CD14-positive monocyte (primary cell): ENCODE measurements at regions not wholly inside any gene's neighbourhood (a gene's known extent, or its start where the extent isn't known, plus 50 kb on each side); places are given as distances from the start of the nearest gene placed in this dataset.

ENCODE experiments used
- DNase-seq, 3 donors: peaks; one replicate each; pipeline ENCODE4 v3.0.0-alpha.2; 2011 to 2022
- H2AFZ ChIP-seq: 2 replicates; pipeline ENCODE4 v1.6.0; 2012; ENCODE audit warnings: mild to moderate bottlenecking, low read depth, low read length, inconsistent platforms; ENCODE audit not compliant: insufficient read depth, poor library complexity, severe bottlenecking
- H3K27ac ChIP-seq, 2 donors: 1 replicate in 1 of 2; 2 replicates in 1 of 2; pipeline ENCODE4 v1.5.1; 2012 to 2013; ENCODE audit warnings: low read length in 2 of 2, control low read depth in 1 of 2, inconsistent platforms in 1 of 2, low read depth in 1 of 2, mild to moderate bottlenecking in 1 of 2
- H3K27me3 ChIP-seq, 2 donors: one replicate each; pipeline versions ENCODE4 v1.6.0 to v1.6.1; 2011 to 2013; ENCODE audit warnings: low read length in 2 of 2; ENCODE audit not compliant: control insufficient read depth in 2 of 2, insufficient read depth in 2 of 2
- H3K36me3 ChIP-seq, 2 donors: replicated peaks in 1 of 2; 1 replicate in 1 of 2; 2 replicates in 1 of 2; pipeline versions ENCODE4 v1.5.1 to v1.6.1; 2012 to 2013; ENCODE audit warnings: low read length in 2 of 2, control low read depth in 1 of 2, inconsistent platforms in 1 of 2, mild to moderate bottlenecking in 1 of 2; ENCODE audit not compliant: insufficient read depth in 2 of 2, control insufficient read depth in 1 of 2
- H3K4me1 ChIP-seq, 2 donors: 1 replicate in 1 of 2; 2 replicates in 1 of 2; pipeline versions ENCODE4 v1.5.1 to v1.6.1; 2012 to 2013; ENCODE audit warnings: low read length in 2 of 2, control low read depth in 1 of 2, inconsistent platforms in 1 of 2, mild to moderate bottlenecking in 1 of 2, moderate library complexity in 1 of 2; ENCODE audit not compliant: insufficient read depth in 2 of 2, control insufficient read depth in 1 of 2
- H3K4me2 ChIP-seq: replicated peaks from 2 replicates; pipeline ENCODE3; 2012; ENCODE audit warnings: low read length, moderate library complexity, mild to moderate bottlenecking; ENCODE audit not compliant: poor library complexity, severe bottlenecking; ENCODE audit errors: extremely low read depth
- H3K4me3 ChIP-seq, 3 experiments: fragments of 200-600 bp in 1 of 3; sonication (generic) in 1 of 3; replicated peaks in 1 of 3; 1 replicate in 2 of 3; 2 replicates in 1 of 3; pipeline ENCODE4 v1.5.1; 2011 to 2013; ENCODE audit warnings: low read length in 3 of 3, mild to moderate bottlenecking in 3 of 3, control low read depth in 2 of 3, low read depth in 2 of 3, inconsistent platforms in 1 of 3, moderate library complexity in 1 of 3
- H3K79me2 ChIP-seq: 2 replicates; pipeline ENCODE4 v1.6.0; 2012; ENCODE audit warnings: mild to moderate bottlenecking, control low read depth, inconsistent platforms, low read length, moderate library complexity; ENCODE audit not compliant: insufficient read depth
- H3K9ac ChIP-seq: 2 replicates; pipeline ENCODE4 v1.6.0; 2017; ENCODE audit warnings: low read length, mild to moderate bottlenecking; ENCODE audit not compliant: insufficient read depth, poor library complexity, severe bottlenecking
- H3K9me3 ChIP-seq, 2 donors: replicated peaks in 1 of 2; 1 replicate in 1 of 2; 2 replicates in 1 of 2; pipeline versions ENCODE4 v1.5.1 to v1.6.1; 2012 to 2013; ENCODE audit warnings: low read length in 2 of 2, control low read depth in 1 of 2; ENCODE audit not compliant: control insufficient read depth in 1 of 2, insufficient read depth in 1 of 2
- H4K20me1 ChIP-seq: 2 replicates; pipeline ENCODE4 v1.6.0; 2012; ENCODE audit warnings: mild to moderate bottlenecking, low read length, control low read depth, moderate library complexity; ENCODE audit not compliant: insufficient read depth
- H3K27ac Mint-ChIP-seq, 7 donors: one replicate each; pipeline ENCODE4 v1.8.0; 2020; ENCODE audit warnings: mild to moderate bottlenecking in 7 of 7, mixed read lengths in 7 of 7, moderate library complexity in 6 of 7, inconsistent platforms in 2 of 7
- H3K27me3 Mint-ChIP-seq, 3 donors: one replicate each; pipeline ENCODE4 v1.8.0; 2021 to 2022; ENCODE audit warnings: low read depth in 3 of 3, mild to moderate bottlenecking in 3 of 3, mixed read lengths in 3 of 3, moderate library complexity in 3 of 3, inconsistent platforms in 1 of 3
- H3K36me3 Mint-ChIP-seq, 2 donors: one replicate each; pipeline ENCODE4 v1.8.0; 2020; ENCODE audit warnings: mixed read lengths in 2 of 2, inconsistent platforms in 1 of 2, mild to moderate bottlenecking in 1 of 2
- H3K4me1 Mint-ChIP-seq: one replicate; pipeline ENCODE4 v1.8.0; 2020; ENCODE audit warnings: mild to moderate bottlenecking, mixed read lengths
- H3K4me3 Mint-ChIP-seq, 2 donors: one replicate each; pipeline ENCODE4 v1.8.0; 2020; ENCODE audit warnings: mild to moderate bottlenecking in 2 of 2, mixed read lengths in 2 of 2, moderate library complexity in 1 of 2
- H3K9me3 Mint-ChIP-seq, 7 donors: one replicate each; pipeline ENCODE4 v1.8.0; 2020 to 2022; ENCODE audit warnings: mixed read lengths in 7 of 7, mild to moderate bottlenecking in 6 of 7, moderate library complexity in 6 of 7, inconsistent platforms in 2 of 7
- CTCF ChIP-seq: fragments of 200-600 bp; IDR thresholded peaks from one replicate; pipeline ENCODE4 v1.8.0; 2022; ENCODE audit warnings: antibody characterized with exemption, mild to moderate bottlenecking
- WGBS: methylation state at CpG from one replicate; pipeline ENCODE4 v1.1.5; 2013; ENCODE audit warnings: missing lambda C conversion rate; ENCODE audit not compliant: insufficient coverage; 5-methylcytosine and 5-hydroxymethylcytosine counted together
- intact Hi-C, 2 donors: fragments of 100-400 bp; cut with micrococcal nuclease; formaldehyde crosslinking; loops; one replicate each; pipeline versions ENCODE4 v1.15.0 to v1.15.1; 2023

- Mint-ChIP-seq H3K9me3 (no peaks in the 10 kb centered on the region), H3K36me3 (no peaks in the 10 kb centered on the region), H3K27ac (no peak overlapping the region), H3K4me1 (peaks cover 9% of the 10 kb centered on the region), H3K27me3 (peaks cover 0 to 7% (median 4%) of the 10 kb centered on the region in 3 donors), H3K4me3 (no peak overlapping the region)
- Histone ChIP-seq H3K4me3 (no peak overlapping the region), H2AFZ (no peak overlapping the region), H3K9me3 (no peaks in the 10 kb centered on the region), H3K9ac (no peak overlapping the region), H3K27ac (no peak overlapping the region), H3K27me3 (peaks cover 4% of the 10 kb centered on the region in 2 donors), H3K79me2 (no peaks in the 10 kb centered on the region), H3K4me1 (no peaks in the 10 kb centered on the region), H3K36me3 (no peaks in the 10 kb centered on the region), H4K20me1 (no peaks in the 10 kb centered on the region), H3K4me2 (no peak overlapping the region)
- intact Hi-C loops = no loop called here
- no peak for TF ChIP-seq CTCF
- no CpG with 5 or more reads among the region's 1 CpG for WGBS
- DNase-seq = no peak
These were observed 92.1 kb upstream of the IFNE start for GRCh38 chr9:21574261-21574660.

GRCh38 chr9:21576331-21577189, 94.4 kb upstream of the IFNE start:
- H3K79me2 ChIP-seq = no peaks in the 10 kb centered on the region
- H3K27ac ChIP-seq = no peak overlapping the region
- no peak for DNase-seq
- Mint-ChIP-seq H3K36me3 (no peaks in the 10 kb centered on the region), H3K4me1 (peaks cover 9% of the 10 kb centered on the region), H3K27me3 (peaks cover 0 to 5% (median 4%) of the 10 kb centered on the region in 3 donors), H3K9me3 (peaks cover 0 to 2% (median 0%) of the 10 kb centered on the region in 7 donors), H3K4me3 (no peak overlapping the region), H3K27ac (no peak overlapping the region)
- H3K36me3 ChIP-seq = no peaks in the 10 kb centered on the region
- no peaks in the 10 kb centered on the region for H4K20me1 ChIP-seq
- H3K4me2 ChIP-seq = no peak overlapping the region
- no peaks in the 10 kb centered on the region for H3K9me3 ChIP-seq
- no peak overlapping the region for H3K9ac ChIP-seq
- H3K4me1 ChIP-seq = no peaks in the 10 kb centered on the region
- TF ChIP-seq CTCF = no peak
- no peak overlapping the region for H3K4me3 ChIP-seq
- peaks cover 0 to 2% of the 10 kb centered on the region in 2 donors for H3K27me3 ChIP-seq
- no CpG with 5 or more reads among the region's 7 CpGs for WGBS
- no peak overlapping the region for H2AFZ ChIP-seq
- intact Hi-C loops = no loop called here
